ENCODE measurements at regions not wholly inside any gene's neighbourhood (a gene's known extent, or its start where the extent isn't known, plus 50 kb on each side); places are given as distances from the start of the nearest gene placed in this dataset.

DNA sequence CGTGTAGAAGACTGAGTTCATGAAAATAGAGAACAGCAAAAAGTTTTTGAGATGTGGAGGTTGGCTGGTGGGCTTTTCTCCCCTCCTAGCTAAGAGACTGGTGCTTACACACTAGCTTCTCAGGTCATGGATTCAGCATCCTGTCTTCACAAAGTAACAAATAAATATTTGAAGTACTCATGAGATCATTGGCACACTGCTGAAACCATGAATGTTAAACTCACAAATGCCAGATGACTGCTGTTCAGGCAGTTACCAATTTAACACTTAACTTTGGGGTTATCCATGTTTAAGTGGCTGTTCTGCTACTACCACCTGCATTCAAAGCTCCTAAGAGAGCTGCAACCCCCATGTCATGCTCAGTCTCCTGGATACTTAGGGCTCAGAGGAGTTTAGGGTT is 119.0 kb upstream of the BET1 start:
- FAIRE-seq: no peak
- no TSS peak for BruUV-seq (replicated peaks)

DNA sequence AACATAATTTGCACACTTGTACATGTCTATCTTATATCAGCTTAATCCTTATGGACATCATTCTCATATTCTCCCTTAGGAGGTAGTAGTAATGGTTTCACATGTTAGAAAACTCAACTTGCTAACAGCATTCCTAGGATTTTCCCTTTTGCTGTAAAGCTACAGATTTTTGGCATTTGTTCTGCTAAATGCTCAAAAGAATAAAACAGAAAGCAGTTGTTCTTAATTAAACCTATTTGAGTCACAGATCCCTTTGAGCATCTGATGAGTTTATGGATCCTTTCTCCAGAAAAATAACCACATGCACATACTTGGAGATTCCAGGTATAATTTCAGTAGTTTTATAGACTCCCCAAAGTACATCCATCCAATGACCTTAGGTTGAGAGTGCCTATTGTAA is 122.9 kb upstream of the BET1 start:
- no TSS peak for BruUV-seq (replicated peaks)
- DNase-seq (ENCODE audit: low read depth, low spot score): no peak
- Histone ChIP-seq H2AFZ (ENCODE audit: low read depth, low read length) (no peak overlapping the region), H3K27me3 (ENCODE audit: control insufficient read depth in 2 of 2, insufficient read depth in 2 of 2, low read length in 2 of 2) (no peaks in the 10 kb centered on the region), H3K4me2 (ENCODE audit: insufficient read depth, low read length) (no peak overlapping the region), H3K9me3 (replicated peaks; ENCODE audit: control insufficient read depth, insufficient read depth, low read length) (no peaks in the 10 kb centered on the region), H3K9ac (replicated peaks; ENCODE audit: extremely low read depth, insufficient read depth, low read length) (no peak overlapping the region), H3K36me3 (ENCODE audit: control insufficient read depth in 2 of 2, extremely low read depth in 1 of 2, insufficient read depth in 2 of 2, low read length in 2 of 2) (no peaks in the 10 kb centered on the region), H3K9me1 (replicated peaks; ENCODE audit: control insufficient read depth, extremely low read depth, insufficient read depth, low read length) (no peaks in the 10 kb centered on the region), H3K79me2 (ENCODE audit: control insufficient read depth, insufficient read depth, low read length) (no peaks in the 10 kb centered on the region), H3K27ac (ENCODE audit: insufficient read depth, low read depth, low read length) (no peak overlapping the region), H4K20me1 (replicated peaks; ENCODE audit: control insufficient read depth, extremely low read depth, insufficient read depth, low read length) (no peaks in the 10 kb centered on the region), H3K4me1 (ENCODE audit: control insufficient read depth, extremely low read depth, insufficient read depth, low read length) (peaks cover 16% of the 10 kb centered on the region), H3K4me3 (replicated peaks in 1 of 3; ENCODE audit: insufficient read depth in 1 of 3, low read depth in 1 of 3, low read length in 3 of 3) (no peak overlapping the region)
- ChIA-PET CTCF (no interaction called here), POLR2A (no interaction called here)
- dilution Hi-C loops (cut with MboI; ENCODE audit: extremely low pct_ligation_motif_present, low sequenced_read_pairs) (no loop called here), intact Hi-C loops (cut with micrococcal nuclease) (no loop called here)
- FAIRE-seq: no peak
- TF ChIP-seq GATA2 (IDR thresholded peaks at IDR 0.05; ENCODE audit: insufficient read depth, insufficient read length, low read depth, low read length) (no peak), FOS (IDR thresholded peaks at IDR 0.05; ENCODE audit: borderline replicate concordance, insufficient read depth, low read length) (no peak), JUN (IDR thresholded peaks at IDR 0.05; ENCODE audit: borderline replicate concordance, insufficient read depth, insufficient read length, low read depth) (no peak), MYC (IDR thresholded peaks at IDR 0.05; ENCODE audit: low read depth, low read length) (no peak), POLR2AphosphoS5 (IDR thresholded peaks at IDR 0.05; ENCODE audit: insufficient read depth, low read depth, low read length) (no peak), EZH2 (IDR thresholded peaks at IDR 0.05; ENCODE audit: borderline replicate concordance, low read depth, low read length, severe bottlenecking) (no peak), POLR2A (IDR thresholded peaks at IDR 0.05; ENCODE audit: low read depth, low read length) (no peak)
- TF ChIP-seq, protein P1, sequence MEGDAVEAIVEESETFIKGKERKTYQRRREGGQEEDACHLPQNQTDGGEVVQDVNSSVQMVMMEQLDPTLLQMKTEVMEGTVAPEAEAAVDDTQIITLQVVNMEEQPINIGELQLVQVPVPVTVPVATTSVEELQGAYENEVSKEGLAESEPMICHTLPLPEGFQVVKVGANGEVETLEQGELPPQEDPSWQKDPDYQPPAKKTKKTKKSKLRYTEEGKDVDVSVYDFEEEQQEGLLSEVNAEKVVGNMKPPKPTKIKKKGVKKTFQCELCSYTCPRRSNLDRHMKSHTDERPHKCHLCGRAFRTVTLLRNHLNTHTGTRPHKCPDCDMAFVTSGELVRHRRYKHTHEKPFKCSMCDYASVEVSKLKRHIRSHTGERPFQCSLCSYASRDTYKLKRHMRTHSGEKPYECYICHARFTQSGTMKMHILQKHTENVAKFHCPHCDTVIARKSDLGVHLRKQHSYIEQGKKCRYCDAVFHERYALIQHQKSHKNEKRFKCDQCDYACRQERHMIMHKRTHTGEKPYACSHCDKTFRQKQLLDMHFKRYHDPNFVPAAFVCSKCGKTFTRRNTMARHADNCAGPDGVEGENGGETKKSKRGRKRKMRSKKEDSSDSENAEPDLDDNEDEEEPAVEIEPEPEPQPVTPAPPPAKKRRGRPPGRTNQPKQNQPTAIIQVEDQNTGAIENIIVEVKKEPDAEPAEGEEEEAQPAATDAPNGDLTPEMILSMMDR (IDR thresholded peaks at IDR 0.05; ENCODE audit: extremely low read depth in 1 of 2, insufficient read depth in 1 of 2, low read depth in 1 of 2, low read length in 2 of 2): no peak
- TF ChIP-seq, protein P2, sequence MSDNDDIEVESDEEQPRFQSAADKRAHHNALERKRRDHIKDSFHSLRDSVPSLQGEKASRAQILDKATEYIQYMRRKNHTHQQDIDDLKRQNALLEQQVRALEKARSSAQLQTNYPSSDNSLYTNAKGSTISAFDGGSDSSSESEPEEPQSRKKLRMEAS (IDR thresholded peaks at IDR 0.05; ENCODE audit: insufficient read depth, insufficient read length): no peak

More for the DNA sequence above, 119.0 kb upstream of the BET1 start:
- dilution Hi-C loops (cut with MboI; ENCODE audit: extremely low pct_ligation_motif_present, low sequenced_read_pairs) (no loop called here), intact Hi-C loops (cut with micrococcal nuclease) (no loop called here)
- H3K79me2 ChIP-seq (ENCODE audit: control insufficient read depth, insufficient read depth, low read length): no peaks in the 10 kb centered on the region
- no peaks in the 10 kb centered on the region for H4K20me1 ChIP-seq (replicated peaks; ENCODE audit: control insufficient read depth, extremely low read depth, insufficient read depth, low read length)
- no peak overlapping the region for H3K9ac ChIP-seq (replicated peaks; ENCODE audit: extremely low read depth, insufficient read depth, low read length)
- no peak for DNase-seq (ENCODE audit: low read depth, low spot score)
- ChIA-PET POLR2A (interaction anchor here (1.2 kb wide), 1 partner anchor 10 kb away, joined by 3 read pairs; no protein-coding TSS in a partner anchor), CTCF (interaction anchor here (0.8 to 1.7 kb wide), 2 partner anchors 14 to 99 kb away, joined by 3 to 6 read pairs; no protein-coding TSS in a partner anchor)
- H3K4me2 ChIP-seq (ENCODE audit: insufficient read depth, low read length): no peak overlapping the region
- no peak overlapping the region for H3K4me3 ChIP-seq (replicated peaks in 1 of 3; ENCODE audit: insufficient read depth in 1 of 3, low read depth in 1 of 3, low read length in 3 of 3)
- H3K27me3 ChIP-seq (ENCODE audit: control insufficient read depth in 2 of 2, insufficient read depth in 2 of 2, low read length in 2 of 2): no peaks in the 10 kb centered on the region
- H3K9me3 ChIP-seq (replicated peaks; ENCODE audit: control insufficient read depth, insufficient read depth, low read length): no peaks in the 10 kb centered on the region
- no peaks in the 10 kb centered on the region for H3K9me1 ChIP-seq (replicated peaks; ENCODE audit: control insufficient read depth, extremely low read depth, insufficient read depth, low read length)
- no peaks in the 10 kb centered on the region for H3K36me3 ChIP-seq (ENCODE audit: control insufficient read depth in 2 of 2, extremely low read depth in 1 of 2, insufficient read depth in 2 of 2, low read length in 2 of 2)
- H2AFZ ChIP-seq (ENCODE audit: low read depth, low read length): no peak overlapping the region
- TF ChIP-seq EZH2 (IDR thresholded peaks at IDR 0.05; ENCODE audit: borderline replicate concordance, low read depth, low read length, severe bottlenecking) (no peak), MYC (IDR thresholded peaks at IDR 0.05; ENCODE audit: low read depth, low read length) (no peak)
- H3K4me1 ChIP-seq (ENCODE audit: control insufficient read depth, extremely low read depth, insufficient read depth, low read length): no peaks in the 10 kb centered on the region
- no peak overlapping the region for H3K27ac ChIP-seq (ENCODE audit: insufficient read depth, low read depth, low read length)
